ENCODE measurements at regions not wholly inside any gene's neighbourhood (a gene's known extent, or its start where the extent isn't known, plus 50 kb on each side); places are given as distances from the start of the nearest gene placed in this dataset.

DNA sequence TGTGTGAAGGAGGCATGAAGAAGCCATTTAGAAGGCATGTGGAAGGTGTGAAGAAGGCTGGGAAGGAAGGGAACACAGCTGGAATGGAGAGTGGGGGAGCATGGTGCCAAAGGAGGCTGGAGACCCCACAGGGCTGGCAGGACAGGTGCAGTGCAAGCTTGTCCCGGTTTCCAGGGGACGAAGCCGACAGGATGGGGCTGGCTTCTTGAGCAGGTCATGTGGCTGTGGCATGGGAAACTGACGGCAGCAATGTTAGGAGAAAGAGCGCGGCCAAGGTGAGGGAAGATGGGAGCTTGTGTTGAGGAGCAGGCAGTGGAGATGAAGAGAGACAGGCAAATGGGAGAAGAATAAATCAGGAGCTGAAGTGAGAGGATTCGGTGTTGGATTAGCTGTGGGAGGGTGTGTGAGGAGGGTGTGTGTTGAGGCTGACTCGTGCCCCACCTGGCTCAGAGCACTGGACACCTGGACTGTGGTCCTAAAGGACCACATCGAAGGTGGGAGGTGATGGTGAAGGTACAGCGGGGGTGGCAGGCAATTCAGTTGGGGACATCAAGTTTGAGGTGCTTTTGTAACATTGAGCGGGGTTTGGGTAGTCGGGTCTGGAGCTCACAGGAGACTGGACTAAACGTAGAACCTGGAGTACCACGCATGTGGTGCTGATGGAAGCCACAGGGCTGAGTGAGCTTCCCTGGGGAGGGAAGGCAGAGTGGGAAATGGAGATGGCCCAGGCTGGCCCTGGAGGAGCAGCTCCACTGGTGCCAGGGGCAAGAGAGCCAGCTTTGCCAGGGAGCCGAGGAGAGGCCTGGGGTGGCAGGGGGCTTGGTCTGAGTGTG lies 165.6 kb upstream of the HDAC4 start:
- Mint-ChIP-seq H3K27ac (ENCODE audit: unreplicated experiment) (no peak overlapping the region), H3K27me3 (ENCODE audit: unreplicated experiment) (peaks cover 30% of the 10 kb centered on the region), H3K4me1 (ENCODE audit: low read depth, unreplicated experiment) (no peaks in the 10 kb centered on the region), H3K9me3 (ENCODE audit: low read depth, unreplicated experiment) (no peaks in the 10 kb centered on the region), H3K36me3 (ENCODE audit: insufficient read depth, unreplicated experiment) (no peaks in the 10 kb centered on the region), H3K4me3 (ENCODE audit: low read depth, unreplicated experiment) (no peak overlapping the region)
- CTCF ChIA-PET = no interaction called here
- no TSS peak for BruUV-seq (replicated peaks)
- TF ChIP-seq, protein P1, sequence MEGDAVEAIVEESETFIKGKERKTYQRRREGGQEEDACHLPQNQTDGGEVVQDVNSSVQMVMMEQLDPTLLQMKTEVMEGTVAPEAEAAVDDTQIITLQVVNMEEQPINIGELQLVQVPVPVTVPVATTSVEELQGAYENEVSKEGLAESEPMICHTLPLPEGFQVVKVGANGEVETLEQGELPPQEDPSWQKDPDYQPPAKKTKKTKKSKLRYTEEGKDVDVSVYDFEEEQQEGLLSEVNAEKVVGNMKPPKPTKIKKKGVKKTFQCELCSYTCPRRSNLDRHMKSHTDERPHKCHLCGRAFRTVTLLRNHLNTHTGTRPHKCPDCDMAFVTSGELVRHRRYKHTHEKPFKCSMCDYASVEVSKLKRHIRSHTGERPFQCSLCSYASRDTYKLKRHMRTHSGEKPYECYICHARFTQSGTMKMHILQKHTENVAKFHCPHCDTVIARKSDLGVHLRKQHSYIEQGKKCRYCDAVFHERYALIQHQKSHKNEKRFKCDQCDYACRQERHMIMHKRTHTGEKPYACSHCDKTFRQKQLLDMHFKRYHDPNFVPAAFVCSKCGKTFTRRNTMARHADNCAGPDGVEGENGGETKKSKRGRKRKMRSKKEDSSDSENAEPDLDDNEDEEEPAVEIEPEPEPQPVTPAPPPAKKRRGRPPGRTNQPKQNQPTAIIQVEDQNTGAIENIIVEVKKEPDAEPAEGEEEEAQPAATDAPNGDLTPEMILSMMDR (IDR thresholded peaks at IDR 0.05; ENCODE audit: unreplicated experiment) = no peak
- no peak for DNase-seq
- intact Hi-C loops (cut with micrococcal nuclease; ENCODE audit: unreplicated experiment) = no loop called here

DNA sequence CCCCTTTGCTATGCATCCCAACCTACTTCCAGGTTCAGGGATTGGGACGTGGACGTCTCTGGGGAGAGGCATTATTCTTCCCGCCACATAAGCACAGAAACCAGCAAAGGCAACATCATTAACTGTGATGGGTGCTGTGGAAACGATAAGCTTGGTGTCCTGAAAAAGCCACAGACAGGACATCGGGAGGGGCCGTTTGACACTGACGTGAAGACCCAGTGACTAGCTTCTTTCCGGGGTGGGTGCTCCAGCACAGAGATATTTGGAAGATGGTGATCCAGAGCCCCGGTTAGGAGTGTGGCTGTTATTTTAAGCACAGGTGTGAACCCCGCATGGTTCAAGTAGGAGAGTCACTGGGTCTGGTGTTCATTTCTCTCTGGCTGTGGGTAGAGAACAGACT lies 163.8 kb upstream of the HDAC4 start:
- no peak overlapping the region for H3K27ac Mint-ChIP-seq (ENCODE audit: unreplicated experiment)
- H3K9me3 Mint-ChIP-seq (ENCODE audit: low read depth, unreplicated experiment) = no peaks in the 10 kb centered on the region
- no TSS peak for BruUV-seq (replicated peaks)
- TF ChIP-seq, protein P1 (IDR thresholded peaks at IDR 0.05; ENCODE audit: unreplicated experiment) = no peak
- H3K36me3 Mint-ChIP-seq (ENCODE audit: insufficient read depth, unreplicated experiment) = no peaks in the 10 kb centered on the region
- peaks cover 25% of the 10 kb centered on the region for H3K27me3 Mint-ChIP-seq (ENCODE audit: unreplicated experiment)
- CTCF ChIA-PET = no interaction called here
- H3K4me3 Mint-ChIP-seq (ENCODE audit: low read depth, unreplicated experiment) = no peak overlapping the region
- no peaks in the 10 kb centered on the region for H3K4me1 Mint-ChIP-seq (ENCODE audit: low read depth, unreplicated experiment)
- DNase-seq = no peak
- intact Hi-C loops (cut with micrococcal nuclease; ENCODE audit: unreplicated experiment) = no loop called here

DNA sequence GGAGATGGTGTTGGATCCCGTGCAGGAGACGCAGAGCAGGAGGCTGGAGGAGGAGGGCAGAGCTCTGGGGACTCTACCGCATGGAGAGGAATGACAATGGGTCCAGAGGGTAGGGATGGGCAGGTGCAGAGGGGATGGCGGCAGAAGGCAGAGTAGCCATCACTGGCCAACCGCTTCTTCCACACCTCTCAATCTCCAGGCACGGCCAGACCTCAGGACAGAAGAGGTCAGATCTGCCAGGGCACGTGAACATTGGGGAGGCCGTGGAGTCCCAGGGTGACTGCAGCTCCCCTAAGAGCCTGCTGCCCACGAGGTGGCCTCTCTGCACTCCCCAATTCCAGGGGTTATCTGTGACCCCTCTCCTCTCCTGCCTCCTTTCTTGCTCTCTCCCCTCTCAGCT lies 162.7 kb upstream of the HDAC4 start:
- Mint-ChIP-seq H3K4me3 (ENCODE audit: low read depth, unreplicated experiment) (no peak overlapping the region), H3K4me1 (ENCODE audit: low read depth, unreplicated experiment) (no peaks in the 10 kb centered on the region), H3K9me3 (ENCODE audit: low read depth, unreplicated experiment) (no peaks in the 10 kb centered on the region), H3K27me3 (ENCODE audit: unreplicated experiment) (peaks cover 25% of the 10 kb centered on the region), H3K36me3 (ENCODE audit: insufficient read depth, unreplicated experiment) (no peaks in the 10 kb centered on the region), H3K27ac (ENCODE audit: unreplicated experiment) (no peak overlapping the region)
- no TSS peak for BruUV-seq (replicated peaks)
- intact Hi-C loops (cut with micrococcal nuclease; ENCODE audit: unreplicated experiment) = no loop called here
- CTCF ChIA-PET = no interaction called here
- no peak for DNase-seq
- TF ChIP-seq, protein P1 (IDR thresholded peaks at IDR 0.05; ENCODE audit: unreplicated experiment) = no peak

DNA sequence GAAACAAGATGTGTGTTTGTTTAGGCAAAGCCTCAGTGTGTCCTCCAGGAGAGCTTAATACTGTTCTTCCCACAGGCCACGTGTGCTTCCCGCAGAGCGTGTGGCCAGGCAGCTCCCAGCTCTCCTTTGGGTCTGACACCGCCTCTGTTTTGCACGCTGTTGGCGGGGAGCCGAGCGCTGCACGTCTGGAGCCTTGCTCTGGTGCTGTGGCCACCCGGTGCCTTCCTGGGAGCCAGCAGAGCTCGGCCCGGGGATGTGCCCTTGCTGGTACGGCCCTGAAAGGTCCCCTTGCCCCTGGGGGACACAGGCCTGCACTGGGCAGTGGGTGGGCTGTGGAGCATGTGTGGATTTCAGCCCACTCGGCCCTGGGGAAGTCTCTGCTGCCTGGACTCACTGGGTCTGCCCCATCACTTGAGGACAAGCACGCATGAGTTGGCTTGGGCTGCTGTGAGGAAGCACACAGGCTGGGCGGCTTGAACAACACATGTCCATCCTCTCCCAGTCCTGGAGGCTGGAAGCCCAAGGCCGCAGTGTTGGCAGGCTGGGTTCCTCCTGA lies 160.7 kb upstream of the HDAC4 start:
- BruUV-seq (replicated peaks) = no TSS peak
- no peak for DNase-seq
- Mint-ChIP-seq H3K4me1 (ENCODE audit: low read depth, unreplicated experiment) (no peaks in the 10 kb centered on the region), H3K36me3 (ENCODE audit: insufficient read depth, unreplicated experiment) (no peaks in the 10 kb centered on the region), H3K4me3 (ENCODE audit: low read depth, unreplicated experiment) (no peak overlapping the region), H3K27ac (ENCODE audit: unreplicated experiment) (no peak overlapping the region), H3K27me3 (ENCODE audit: unreplicated experiment) (peaks cover 41% of the 10 kb centered on the region), H3K9me3 (ENCODE audit: low read depth, unreplicated experiment) (no peaks in the 10 kb centered on the region)
- CTCF ChIA-PET = interaction anchor here (0.6 kb wide), 2 partner anchors 447 to 563 kb away, joined by 3 to 6 read pairs; no protein-coding TSS in a partner anchor
- TF ChIP-seq, protein P1 (IDR thresholded peaks at IDR 0.05; ENCODE audit: unreplicated experiment) = no peak
- intact Hi-C loops (cut with micrococcal nuclease; ENCODE audit: unreplicated experiment) = no loop called here
